Neuronal stem cell (in vitro differentiated cells): ENCODE measurements at regions not wholly inside any gene's neighbourhood (a gene's known extent, or its start where the extent isn't known, plus 50 kb on each side); places are given as distances from the start of the nearest gene placed in this dataset.

ENCODE experiments used
- DNase-seq: peaks from one replicate; pipeline ENCODE4 v3.0.0-alpha.2; 2013; ENCODE audit warnings: low spot score
- H2AFZ ChIP-seq: one replicate; pipeline ENCODE4 v1.6.1; 2013; ENCODE audit warnings: mild to moderate bottlenecking, low read length, inconsistent platforms
- H2AK5ac ChIP-seq: 2 replicates; pipeline ENCODE4 v1.6.1; 2013; ENCODE audit warnings: low read depth, mild to moderate bottlenecking, inconsistent platforms, low read length, moderate library complexity, mixed read lengths
- H2BK120ac ChIP-seq: 2 replicates; pipeline ENCODE4 v1.6.1; 2013; ENCODE audit warnings: low read depth, mild to moderate bottlenecking, inconsistent platforms, low read length, moderate library complexity, mixed read lengths
- H2BK12ac ChIP-seq: one replicate; pipeline ENCODE4 v1.6.1; 2013; ENCODE audit warnings: low read length, inconsistent platforms
- H2BK15ac ChIP-seq: 2 replicates; pipeline ENCODE4 v1.6.1; 2013; ENCODE audit warnings: mild to moderate bottlenecking, low read length, inconsistent platforms, mixed read lengths
- H2BK5ac ChIP-seq: one replicate; pipeline ENCODE4 v1.6.1; 2013; ENCODE audit warnings: inconsistent platforms, mild to moderate bottlenecking, low read length, moderate library complexity
- H3K14ac ChIP-seq: one replicate; pipeline ENCODE4 v1.6.1; 2013; ENCODE audit warnings: low read length, inconsistent platforms
- H3K18ac ChIP-seq: 2 replicates; pipeline ENCODE4 v1.6.1; 2013; ENCODE audit warnings: low read length, inconsistent platforms
- H3K23ac ChIP-seq: 2 replicates; pipeline ENCODE4 v1.6.1; 2013; ENCODE audit warnings: low read depth, mild to moderate bottlenecking, mixed read lengths, low read length, inconsistent platforms; ENCODE audit not compliant: poor library complexity
- H3K27ac ChIP-seq: replicated peaks from 3 replicates; pipeline ENCODE4 v1.5.1; 2013; ENCODE audit warnings: low read length, inconsistent platforms
- H3K27me3 ChIP-seq, 3 experiments: 2 replicates each; pipeline ENCODE4 v1.6.1; 2013; ENCODE audit warnings: low read length in 3 of 3, mild to moderate bottlenecking in 2 of 3, inconsistent platforms in 1 of 3, low read depth in 1 of 3, mixed read lengths in 1 of 3, moderate library complexity in 1 of 3; ENCODE audit not compliant: control insufficient read depth in 3 of 3, insufficient read depth in 3 of 3
- H3K36me3 ChIP-seq, 2 donors: replicated peaks in 1 of 2; 2 replicates each; pipeline ENCODE4 v1.6.1; 2013; ENCODE audit warnings: low read length in 2 of 2; ENCODE audit not compliant: control insufficient read depth in 2 of 2, insufficient read depth in 2 of 2
- H3K4ac ChIP-seq: 2 replicates; pipeline ENCODE4 v1.6.1; 2013; ENCODE audit warnings: inconsistent platforms, mild to moderate bottlenecking, low read length, moderate library complexity
- H3K4me1 ChIP-seq, 2 donors: 1 replicate in 1 of 2; 2 replicates in 1 of 2; pipeline ENCODE4 v1.6.1; 2013; ENCODE audit warnings: low read length in 2 of 2, low read depth in 1 of 2; ENCODE audit not compliant: control insufficient read depth in 2 of 2, insufficient read depth in 1 of 2
- H3K4me2 ChIP-seq: one replicate; pipeline ENCODE4 v1.6.1; 2013; ENCODE audit warnings: mild to moderate bottlenecking, low read length, inconsistent platforms; ENCODE audit not compliant: insufficient read depth, poor library complexity, severe bottlenecking
- H3K4me3 ChIP-seq, 2 donors: 2 replicates each; pipeline ENCODE4 v1.5.1; 2013; ENCODE audit warnings: low read length in 2 of 2, mild to moderate bottlenecking in 2 of 2, inconsistent platforms in 1 of 2, moderate library complexity in 1 of 2
- H3K79me1 ChIP-seq: one replicate; pipeline ENCODE4 v1.6.1; 2013; ENCODE audit warnings: low read depth, mild to moderate bottlenecking, inconsistent platforms, low read length, moderate library complexity
- H3K9ac ChIP-seq: one replicate; pipeline ENCODE4 v1.6.1; 2013; ENCODE audit warnings: mild to moderate bottlenecking, low read depth, low read length, inconsistent platforms; ENCODE audit not compliant: poor library complexity
- H3K9me3 ChIP-seq, 2 donors: replicated peaks in 1 of 2; 2 replicates each; pipeline versions ENCODE3 to v1.6.1; 2013; ENCODE audit warnings: low read length in 2 of 2, mild to moderate bottlenecking in 2 of 2, inconsistent platforms in 1 of 2, low read depth in 1 of 2, mixed read lengths in 1 of 2, moderate library complexity in 1 of 2; ENCODE audit not compliant: control insufficient read depth in 2 of 2, insufficient read depth in 1 of 2
- H4K8ac ChIP-seq: one replicate; pipeline ENCODE4 v1.6.1; 2013; ENCODE audit warnings: low read depth, mild to moderate bottlenecking, inconsistent platforms, low read length, moderate library complexity
- H4K91ac ChIP-seq: one replicate; pipeline ENCODE4 v1.6.1; 2013; ENCODE audit warnings: low read length, low read depth, mild to moderate bottlenecking, inconsistent platforms; ENCODE audit not compliant: poor library complexity
- WGBS, 2 donors: extraction: QIAGEN DNeasy Blood & Tissue Kit; methylation state at CpG; one replicate each; pipeline ENCODE4 v1.1.7; 2013; ENCODE audit warnings: missing lambda C conversion rate in 2 of 2, mixed read lengths in 1 of 2; ENCODE audit not compliant: insufficient read length in 2 of 2, insufficient replicate concordance in 1 of 2; ENCODE audit errors: extremely low coverage in 2 of 2; 5-methylcytosine and 5-hydroxymethylcytosine counted together

GRCh38 chr1:110788673-110789072 is 84.3 kb upstream of the CD53 start:
- no peak overlapping the region for H3K4ac ChIP-seq

GRCh38 chr1:110787328-110788071 is 85.4 kb upstream of the CD53 start:
- Histone ChIP-seq H2AFZ (no peak overlapping the region), H4K91ac (no peak overlapping the region), H3K4ac (no peak overlapping the region), H2BK5ac (no peak overlapping the region), H4K8ac (no peak overlapping the region), H3K36me3 (no peaks in the 10 kb centered on the region), H3K9me3 (peaks cover 0 to 3% of the 10 kb centered on the region in 2 donors), H3K79me1 (no peaks in the 10 kb centered on the region), H3K27me3 (no peaks in the 10 kb centered on the region), H3K9ac (no peak overlapping the region), H3K4me1 (no peaks in the 10 kb centered on the region), H3K4me2 (no peak overlapping the region), H3K27ac (no peak overlapping the region), H2BK120ac (no peak overlapping the region), H2BK15ac (no peak overlapping the region), H3K23ac (no peak overlapping the region), H2AK5ac (no peak overlapping the region), H3K4me3 (no peak overlapping the region), H2BK12ac (no peak overlapping the region), H3K14ac (no peak overlapping the region), H3K18ac (no peak overlapping the region)
- no CpG with 5 or more reads among the region's 3 CpGs for WGBS, 2 donors
- no peak for DNase-seq

More at GRCh38 chr1:110788673-110789072, 84.3 kb upstream of the CD53 start:
- Histone ChIP-seq H3K4me3 (no peak overlapping the region), H3K27me3 (no peaks in the 10 kb centered on the region), H2BK5ac (no peak overlapping the region), H3K9me3 (peaks cover 0 to 3% of the 10 kb centered on the region in 2 donors), H4K8ac (no peak overlapping the region), H2BK15ac (no peak overlapping the region), H2AFZ (no peak overlapping the region), H4K91ac (no peak overlapping the region), H3K9ac (no peak overlapping the region), H3K23ac (no peak overlapping the region), H3K4me1 (no peaks in the 10 kb centered on the region), H3K4me2 (no peak overlapping the region), H3K18ac (no peak overlapping the region), H3K79me1 (no peaks in the 10 kb centered on the region), H2BK12ac (no peak overlapping the region), H3K36me3 (no peaks in the 10 kb centered on the region), H3K27ac (no peak overlapping the region), H2AK5ac (no peak overlapping the region), H3K14ac (no peak overlapping the region), H2BK120ac (no peak overlapping the region)
- DNase-seq, result no peak
- no CpG with 5 or more reads among the region's 2 CpGs for WGBS, 2 donors

GRCh38 chr1:110786802-110787327 is 86.1 kb upstream of the CD53 start:
- Histone ChIP-seq H3K36me3 (no peaks in the 10 kb centered on the region), H2BK12ac (no peak overlapping the region), H2BK120ac (no peak overlapping the region), H3K23ac (no peak overlapping the region), H2BK15ac (no peak overlapping the region), H2AFZ (no peak overlapping the region), H3K27ac (no peak overlapping the region), H3K79me1 (no peaks in the 10 kb centered on the region), H3K4me2 (no peak overlapping the region), H2BK5ac (no peak overlapping the region), H3K14ac (no peak overlapping the region), H4K8ac (no peak overlapping the region), H2AK5ac (no peak overlapping the region), H3K27me3 (no peaks in the 10 kb centered on the region), H3K4ac (no peak overlapping the region), H3K9ac (no peak overlapping the region), H3K4me3 (no peak overlapping the region), H3K18ac (no peak overlapping the region), H3K4me1 (no peaks in the 10 kb centered on the region), H4K91ac (no peak overlapping the region), H3K9me3 (peaks cover 0 to 3% of the 10 kb centered on the region in 2 donors)
- DNase-seq, result no peak
- no CpG with 5 or more reads among the region's 3 CpGs for WGBS, 2 donors

GRCh38 chr1:110785612-110786011 is 87.3 kb upstream of the CD53 start:
- Histone ChIP-seq H3K4ac (no peak overlapping the region), H4K8ac (no peak overlapping the region), H3K79me1 (no peaks in the 10 kb centered on the region), H2BK120ac (no peak overlapping the region), H3K27ac (no peak overlapping the region), H3K9me3 (peaks cover 0 to 3% of the 10 kb centered on the region in 2 donors), H2BK12ac (no peak overlapping the region), H3K36me3 (no peaks in the 10 kb centered on the region), H2AFZ (no peak overlapping the region), H3K4me2 (no peak overlapping the region), H3K4me3 (no peak overlapping the region), H3K9ac (no peak overlapping the region), H3K27me3 (peaks cover 0 to 2% (median 0%) of the 10 kb centered on the region in 3 experiments), H3K14ac (no peak overlapping the region), H2AK5ac (no peak overlapping the region), H3K4me1 (peaks cover 0 to 1% of the 10 kb centered on the region in 2 donors), H2BK5ac (no peak overlapping the region), H4K91ac (no peak overlapping the region), H3K23ac (no peak overlapping the region), H2BK15ac (no peak overlapping the region), H3K18ac (no peak overlapping the region)
- no CpG with 5 or more reads among the region's 2 CpGs for WGBS, 2 donors
- no peak for DNase-seq
